ENCODE measurements at regions not wholly inside any gene's neighbourhood (a gene's known extent, or its start where the extent isn't known, plus 50 kb on each side); places are given as distances from the start of the nearest gene placed in this dataset.
"Not testable (repeated sequence)": the region's sequence is repeated elsewhere in the genome, so short reads cannot be mapped to it uniquely, and the experiment has no call there.

DNA sequence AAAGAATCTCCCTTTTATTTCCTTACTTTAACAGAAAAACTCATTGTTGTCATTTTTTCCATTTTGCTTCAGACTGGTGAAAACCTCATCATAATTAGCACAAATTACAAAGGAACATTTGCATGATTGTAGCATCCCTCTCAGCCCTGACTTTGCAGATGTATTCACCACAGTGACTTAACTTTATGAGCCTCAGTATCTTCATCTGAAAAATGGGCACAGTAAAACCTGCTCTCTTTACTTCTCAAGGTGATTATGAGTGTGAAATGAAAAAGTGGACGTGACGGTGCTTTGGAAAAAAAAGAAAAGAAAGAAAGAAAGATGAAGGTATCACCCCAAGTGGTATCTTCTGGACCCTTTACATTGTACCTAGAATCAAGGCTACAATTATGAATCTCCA is 193.4 kb upstream of the TOX3 start:
- ChIA-PET POLR2A (interaction anchor here (1.2 kb wide), 1 partner anchor 129 kb away, joined by 3 read pairs; no protein-coding TSS in a partner anchor), CTCF (ENCODE audit: low intra/inter-chr PET ratio, low total read pairs) (no interaction called here)
- H3K9ac ChIP-seq (ENCODE audit: insufficient read depth, low read depth, low read length): no peak overlapping the region
- H3K27me3 ChIP-seq (ENCODE audit: control insufficient read depth in 1 of 2, insufficient read depth in 2 of 2, low read length in 2 of 2): no peaks in the 10 kb centered on the region
- no peaks in the 10 kb centered on the region for H4K20me1 ChIP-seq (ENCODE audit: insufficient read depth, low read length)
- no peak for FAIRE-seq
- intact Hi-C loops (cut with micrococcal nuclease; ENCODE audit: unreplicated experiment) (no loop called here), in situ Hi-C loops (cut with HindIII; ENCODE audit: extremely low pct_ligation_motif_present, low pct_unique_long_range_greater_than_20kb) (no loop called here)
- peak; percentile 73 for TF ChIP-seq ZNF629 (CRISPR knock-in tag; conservative IDR thresholded peaks at IDR 0.05)
- TF ChIP-seq TAF1 (CRISPR knock-in tag; IDR thresholded peaks at IDR 0.05): no peak
- H3K9me3 ChIP-seq (ENCODE audit: low read length): no peaks in the 10 kb centered on the region
- H2AFZ ChIP-seq (ENCODE audit: low read length): no peak overlapping the region
- no peak overlapping the region for H3K4me3 ChIP-seq (replicated peaks in 1 of 3; ENCODE audit: insufficient read depth in 1 of 3, low read depth in 2 of 3, low read length in 3 of 3)
- no peak overlapping the region for H3K4me2 ChIP-seq (ENCODE audit: low read depth, low read length)
- H3K36me3 ChIP-seq (replicated peaks in 1 of 2; ENCODE audit: control insufficient read depth in 1 of 2, insufficient read depth in 2 of 2, low read length in 2 of 2): no peaks in the 10 kb centered on the region
- peaks cover 16% of the 10 kb centered on the region for H3K4me1 ChIP-seq (ENCODE audit: insufficient read depth, low read length)
- BruUV-seq (replicated peaks): no TSS peak
- 5% methylated on average over 2 of the region's 2 CpGs for WGBS (ENCODE audit: low lambda C conversion rate)
- DNase-seq (ENCODE audit: low spot score): no peak
- no peaks in the 10 kb centered on the region for H3K79me2 ChIP-seq (ENCODE audit: insufficient read depth, low read length)
- ATAC-seq: no peak
- no peak overlapping the region for H3K27ac ChIP-seq (ENCODE audit: extremely low read length, insufficient read depth, low read length)

DNA sequence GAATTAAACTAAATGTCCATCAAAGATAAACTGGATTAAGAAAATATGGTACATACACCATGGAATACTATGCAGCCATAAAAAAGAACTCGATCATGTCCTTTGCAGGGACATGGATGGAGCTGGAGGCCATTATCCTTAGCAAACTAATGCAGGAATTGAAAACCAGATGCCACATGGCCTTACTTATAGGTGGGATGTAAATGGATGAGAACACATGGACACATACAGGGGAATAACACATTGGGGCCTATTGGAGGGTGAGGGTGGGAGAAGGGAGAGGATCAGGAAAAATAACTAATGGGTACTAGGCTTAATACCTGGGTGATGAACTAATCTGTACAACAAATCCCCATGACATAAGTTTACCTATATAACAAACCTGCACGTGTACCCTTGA is 192.0 kb upstream of the TOX3 start:
- WGBS (ENCODE audit: low lambda C conversion rate): 4% methylated on average over 2 of the region's 2 CpGs
- H3K79me2 ChIP-seq (ENCODE audit: insufficient read depth, low read length); H3K4me2 ChIP-seq (ENCODE audit: low read depth, low read length); in situ Hi-C loops (cut with HindIII; ENCODE audit: extremely low pct_ligation_motif_present, low pct_unique_long_range_greater_than_20kb); H3K36me3 ChIP-seq (replicated peaks in 1 of 2; ENCODE audit: control insufficient read depth in 1 of 2, insufficient read depth in 2 of 2, low read length in 2 of 2); ATAC-seq; H2AFZ ChIP-seq (ENCODE audit: low read length); POLR2A ChIA-PET; H4K20me1 ChIP-seq (ENCODE audit: insufficient read depth, low read length); H3K27ac ChIP-seq (ENCODE audit: extremely low read length, insufficient read depth, low read length); H3K27me3 ChIP-seq (ENCODE audit: control insufficient read depth in 1 of 2, insufficient read depth in 2 of 2, low read length in 2 of 2); H3K9ac ChIP-seq (ENCODE audit: insufficient read depth, low read depth, low read length); intact Hi-C loops (cut with micrococcal nuclease; ENCODE audit: unreplicated experiment); H3K4me3 ChIP-seq (replicated peaks in 1 of 3; ENCODE audit: insufficient read depth in 1 of 3, low read depth in 2 of 3, low read length in 3 of 3); FAIRE-seq; H3K9me3 ChIP-seq (ENCODE audit: low read length); DNase-seq (ENCODE audit: low spot score); CTCF ChIA-PET (ENCODE audit: low intra/inter-chr PET ratio, low total read pairs); BruUV-seq (replicated peaks): not testable (repeated sequence)
- TF ChIP-seq, protein P1, sequence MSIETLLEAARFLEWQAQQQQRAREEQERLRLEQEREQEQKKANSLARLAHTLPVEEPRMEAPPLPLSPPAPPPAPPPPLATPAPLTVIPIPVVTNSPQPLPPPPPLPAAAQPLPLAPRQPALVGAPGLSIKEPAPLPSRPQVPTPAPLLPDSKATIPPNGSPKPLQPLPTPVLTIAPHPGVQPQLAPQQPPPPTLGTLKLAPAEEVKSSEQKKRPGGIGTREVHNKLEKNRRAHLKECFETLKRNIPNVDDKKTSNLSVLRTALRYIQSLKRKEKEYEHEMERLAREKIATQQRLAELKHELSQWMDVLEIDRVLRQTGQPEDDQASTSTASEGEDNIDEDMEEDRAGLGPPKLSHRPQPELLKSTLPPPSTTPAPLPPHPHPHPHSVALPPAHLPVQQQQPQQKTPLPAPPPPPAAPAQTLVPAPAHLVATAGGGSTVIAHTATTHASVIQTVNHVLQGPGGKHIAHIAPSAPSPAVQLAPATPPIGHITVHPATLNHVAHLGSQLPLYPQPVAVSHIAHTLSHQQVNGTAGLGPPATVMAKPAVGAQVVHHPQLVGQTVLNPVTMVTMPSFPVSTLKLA (IDR thresholded peaks at IDR 0.05): peak; percentile 93
- peaks cover 16% of the 10 kb centered on the region for H3K4me1 ChIP-seq (ENCODE audit: insufficient read depth, low read length)
